Kidney (tissue), 13 donors: ENCODE measurements at regions not wholly inside any gene's neighbourhood (a gene's known extent, or its start where the extent isn't known, plus 50 kb on each side); places are given as distances from the start of the nearest gene placed in this dataset.

ENCODE experiments used
- DNase-seq, 5 donors: peaks; one replicate each; pipeline ENCODE4 v3.0.0-alpha.2; 2013 to 2020
- FAIRE-seq: peaks from 2 replicates; lab custom pipeline; 2012; peaks lifted over from hg19 to GRCh38; lab: Jason Lieb, UNC
- H3K27ac ChIP-seq, 2 donors: one replicate each; pipeline ENCODE4 v1.7.0; 2013; ENCODE audit warnings: low read depth in 2 of 2, low read length in 2 of 2, inconsistent platforms in 1 of 2
- H3K27me3 ChIP-seq: one replicate; pipeline ENCODE4 v1.7.1; 2013; ENCODE audit warnings: low read length, inconsistent platforms; ENCODE audit not compliant: control insufficient read depth, insufficient read depth
- H3K36me3 ChIP-seq, 3 donors: one replicate each; pipeline versions ENCODE4 v1.7.0 to v1.7.1; 2013; ENCODE audit warnings: low read length in 3 of 3, control low read depth in 1 of 3, inconsistent platforms in 1 of 3; ENCODE audit not compliant: insufficient read depth in 3 of 3, control insufficient read depth in 2 of 3
- H3K4me1 ChIP-seq, 3 donors: one replicate each; pipeline versions ENCODE4 v1.7.0 to v1.7.1; 2013; ENCODE audit warnings: low read length in 3 of 3, inconsistent platforms in 1 of 3, low read depth in 1 of 3; ENCODE audit not compliant: control insufficient read depth in 2 of 3, insufficient read depth in 2 of 3
- H3K4me3 ChIP-seq, 3 donors: one replicate each; pipeline versions ENCODE4 v1.7.0 to v1.8.1; 2013; ENCODE audit warnings: low read length in 3 of 3, control low read depth in 1 of 3, inconsistent platforms in 1 of 3
- H3K9ac ChIP-seq, 3 donors: one replicate each; pipeline versions ENCODE4 v1.7.0 to v1.7.1; 2013; ENCODE audit warnings: low read length in 3 of 3, control low read depth in 1 of 3, inconsistent platforms in 1 of 3
- H3K9me3 ChIP-seq, 3 donors: one replicate each; pipeline versions ENCODE4 v1.7.0 to v1.7.1; 2013; ENCODE audit warnings: low read length in 3 of 3, control low read depth in 1 of 3, inconsistent platforms in 1 of 3; ENCODE audit not compliant: control insufficient read depth in 2 of 3, insufficient read depth in 1 of 3
- CTCF ChIP-seq: IDR thresholded peaks from 3 replicates; pipeline ENCODE4 v1.5.1; 2012; ENCODE audit warnings: mild to moderate bottlenecking, moderate library complexity, borderline replicate concordance; ENCODE audit not compliant: insufficient read depth; ENCODE audit errors: extremely low read depth
- intact Hi-C: fragments of 100-400 bp; cut with DNase I; formaldehyde crosslinking; loops from one replicate; pipeline ENCODE4 v1.11.1; 2022
- donor health status: control.
- donor health status: control.
- donor health status: control.
- donor health status: control.
- donor health status: control.
- donor health status: DM: yes; HTN: yes; CAD: no.
- donor health status: Normal renal cell carcinoma (clear cell type).

DNA sequence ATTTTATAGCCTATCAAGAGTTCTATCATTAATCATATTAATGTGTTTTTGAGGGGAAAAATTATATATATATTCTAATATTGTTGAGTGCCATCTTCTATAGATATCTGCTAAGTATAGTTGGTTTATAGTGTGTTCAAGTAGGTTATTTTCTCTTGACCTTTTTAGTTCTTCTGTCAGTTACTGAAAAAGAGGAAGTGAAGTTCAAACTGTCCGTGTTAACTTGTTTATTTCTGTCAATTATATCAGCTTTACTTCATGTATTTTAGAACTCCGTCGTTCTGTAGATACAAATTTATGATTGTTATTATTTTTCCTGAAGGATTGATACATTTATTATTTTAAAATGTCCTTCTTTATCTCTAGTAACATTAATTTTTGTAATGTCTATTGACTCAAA lies 1209.1 kb downstream of the CDH12 start:
- no peak for TF ChIP-seq CTCF
- H3K9me3 ChIP-seq, result no peaks in the 10 kb centered on the region
- no peak overlapping the region for H3K4me3 ChIP-seq
- no peak for DNase-seq
- H3K4me1 ChIP-seq, result no peaks in the 10 kb centered on the region
- H3K36me3 ChIP-seq, result no peaks in the 10 kb centered on the region
- intact Hi-C loops, result no loop called here
- no peak overlapping the region for H3K27ac ChIP-seq
- no peaks in the 10 kb centered on the region for H3K27me3 ChIP-seq
- FAIRE-seq, result no peak
- no peak overlapping the region for H3K9ac ChIP-seq

GRCh38 chr5:21642312-21642711 lies 1210.8 kb downstream of the CDH12 start:
- H3K4me1 ChIP-seq, result no peaks in the 10 kb centered on the region
- FAIRE-seq (no peak), DNase-seq (no peak)
- no peak overlapping the region for H3K27ac ChIP-seq
- H3K36me3 ChIP-seq, result no peaks in the 10 kb centered on the region
- no peak overlapping the region for H3K4me3 ChIP-seq
- no peak overlapping the region for H3K9ac ChIP-seq
- no peaks in the 10 kb centered on the region for H3K9me3 ChIP-seq
- no peaks in the 10 kb centered on the region for H3K27me3 ChIP-seq
- TF ChIP-seq CTCF, result no peak
- intact Hi-C loops, result no loop called here

DNA sequence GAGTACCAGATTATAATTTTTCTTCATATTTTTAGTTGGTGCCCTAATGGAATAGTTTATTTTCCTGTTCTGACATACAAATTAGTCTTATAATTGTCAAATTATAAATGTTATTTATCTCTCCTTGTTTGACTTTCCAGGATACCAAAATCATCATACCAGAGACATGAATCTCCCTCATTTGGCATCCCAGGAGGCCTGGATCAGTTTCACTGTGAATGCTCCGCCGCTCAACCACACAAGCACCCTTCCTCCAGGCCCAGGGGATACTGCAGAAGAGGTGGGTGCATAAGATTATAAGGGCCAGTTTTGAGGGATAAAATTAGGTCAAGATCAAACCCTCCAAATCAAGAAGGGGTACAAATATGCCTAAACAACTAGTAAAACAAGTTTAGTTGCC lies 1229.3 kb downstream of the CDH12 start:
- Histone ChIP-seq H3K27me3 (no peaks in the 10 kb centered on the region), H3K4me1 (no peaks in the 10 kb centered on the region), H3K36me3 (no peaks in the 10 kb centered on the region), H3K27ac (no peak overlapping the region), H3K9ac (no peak overlapping the region), H3K4me3 (no peak overlapping the region), H3K9me3 (peaks cover 0 to 3% (median 0%) of the 10 kb centered on the region in 3 donors)
- intact Hi-C loops, result no loop called here
- no peak for FAIRE-seq
- TF ChIP-seq CTCF, result no peak
- peak in 1 of 5 donors; percentile 4 for DNase-seq

DNA sequence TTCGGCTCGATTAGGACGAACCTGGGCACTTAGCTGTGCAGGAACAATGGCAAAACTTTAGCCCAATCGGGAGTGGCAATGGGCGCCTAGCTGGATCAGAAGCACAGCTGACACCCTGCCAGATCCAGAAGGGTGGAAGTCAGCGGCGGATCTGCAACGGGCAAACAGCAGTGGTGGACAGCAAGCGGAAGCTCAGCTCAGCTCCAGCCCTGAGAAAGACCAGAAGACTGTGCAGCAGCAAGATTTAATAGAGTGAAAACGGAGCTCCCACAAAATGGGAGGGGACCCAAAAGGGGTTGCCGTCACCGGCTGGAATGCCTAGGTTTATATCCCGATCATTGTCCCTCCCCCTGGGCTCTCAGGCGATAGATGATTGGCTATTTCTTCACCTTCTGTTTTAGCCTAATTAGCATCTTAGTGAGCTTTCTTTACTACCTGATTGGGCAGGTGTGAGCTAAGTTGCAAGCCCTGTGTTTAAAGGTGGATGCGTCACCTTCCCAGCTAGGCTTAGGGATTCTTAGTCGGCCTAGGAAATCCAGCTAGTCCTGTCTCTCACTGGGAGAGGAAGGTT lies 1237.9 kb downstream of the CDH12 start:
- Histone ChIP-seq H3K4me1 (no peaks in the 10 kb centered on the region), H3K27ac (no peak overlapping the region), H3K9ac (no peak overlapping the region), H3K27me3 (no peaks in the 10 kb centered on the region), H3K36me3 (no peaks in the 10 kb centered on the region), H3K4me3 (no peak overlapping the region), H3K9me3 (no peaks in the 10 kb centered on the region)
- DNase-seq (peak in 1 of 5 donors; percentile 60), FAIRE-seq (no peak)
- intact Hi-C loops, result no loop called here
- no peak for TF ChIP-seq CTCF
